Upper lobe of left lung (tissue), 6 donors: ENCODE measurements at regions not wholly inside any gene's neighbourhood (a gene's known extent, or its start where the extent isn't known, plus 50 kb on each side); places are given as distances from the start of the nearest gene placed in this dataset.
"Not testable (repeated sequence)": the region's sequence is repeated elsewhere in the genome, so short reads cannot be mapped to it uniquely, and the experiment has no call there.

Source experiments
- ATAC-seq, 2 donors: fragments of 200-7000 bp; cut with Tn5 transposase; one replicate each; pipeline ENCODE4 v1.9.1; 2022; ENCODE audit warnings: mild to moderate bottlenecking in 2 of 2, moderate library complexity in 2 of 2; ENCODE audit not compliant: low FRiP score in 2 of 2
- DNase-seq, 2 donors: peaks; one replicate each; pipeline ENCODE4 v3.0.0-alpha.2; 2019 to 2020
- H3K27ac ChIP-seq, 4 donors: fragments of 200-600 bp; sonication (generic); one replicate each; pipeline ENCODE4 v1.5.1; 2016 to 2019
- H3K27me3 ChIP-seq, 4 donors: fragments of 200-600 bp; sonication (generic); one replicate each; pipeline ENCODE4 v1.5.1; 2017 to 2019
- H3K36me3 ChIP-seq, 4 donors: fragments of 200-600 bp; sonication (generic); one replicate each; pipeline ENCODE4 v1.5.1; 2016 to 2019
- H3K4me1 ChIP-seq, 4 donors: fragments of 200-600 bp; sonication (generic); one replicate each; pipeline ENCODE4 v1.5.1; 2018 to 2019
- H3K4me3 ChIP-seq, 4 donors: fragments of 200-600 bp; sonication (generic); one replicate each; pipeline ENCODE4 v1.5.1; 2017 to 2019; ENCODE audit warnings: mild to moderate bottlenecking in 2 of 4, moderate library complexity in 1 of 4
- H3K9me3 ChIP-seq, 4 donors: fragments of 200-600 bp; sonication (generic); one replicate each; pipeline ENCODE4 v1.5.1; 2018 to 2019
- EP300 ChIP-seq, 4 donors: sonication (generic); formaldehyde crosslinking; IDR thresholded peaks; one replicate each; pipeline ENCODE4 v1.5.1; 2017; ENCODE audit warnings: antibody characterized with exemption in 4 of 4, control low read depth in 2 of 4
- POLR2A ChIP-seq, 4 donors: fragments of 450-650 bp; IDR thresholded peaks; one replicate each; pipeline ENCODE4 v1.5.1; 2016 to 2017; ENCODE audit warnings: antibody characterized with exemption in 4 of 4, mild to moderate bottlenecking in 2 of 4
- POLR2AphosphoS5 ChIP-seq, 2 donors: sonication (generic); formaldehyde crosslinking; IDR thresholded peaks; one replicate each; pipeline ENCODE4 v1.5.1; 2017; ENCODE audit warnings: antibody characterized with exemption in 2 of 2
- WGBS, 2 donors: methylation state at CpG; one replicate each; pipeline ENCODE4 v1.1.5; 2017 to 2018; 5-methylcytosine and 5-hydroxymethylcytosine counted together
- TF ChIP-seq, protein P1 (sequence below), 6 experiments: fragments of 450-650 bp in 4 of 6; fragments of 200-600 bp in 2 of 6; sonication (generic) in 2 of 6; IDR thresholded peaks; one replicate each; pipeline ENCODE4 v1.5.1; 2016 to 2019; ENCODE audit warnings: antibody characterized with exemption in 6 of 6
- donor health status: DM: no; HTN: no; CAD: no; lungs with moderate emphysema.
- donor health status: DM: no; HTN: yes; CAD: no; lungs with severe emphysema.

DNA sequence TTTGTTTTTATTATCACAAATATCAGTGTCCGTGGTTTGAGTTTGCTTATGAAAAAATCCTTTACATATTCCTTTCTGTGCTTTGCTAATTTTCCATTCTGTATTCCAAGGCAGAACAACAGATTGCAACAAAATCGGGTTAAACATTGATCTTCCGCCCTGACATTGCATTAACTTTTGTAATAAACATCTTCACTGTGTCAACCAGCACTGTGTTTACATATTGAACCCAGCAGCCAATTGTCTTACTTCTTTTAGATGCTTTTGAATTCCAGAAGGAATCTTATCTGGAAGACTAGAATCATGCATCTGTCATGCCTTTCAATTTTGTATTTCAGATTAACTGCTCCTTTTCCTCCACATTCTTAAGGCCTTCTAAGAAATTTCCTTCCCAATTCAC is 147.8 kb upstream of the CXXC4 start:
- no peak overlapping the region for H3K27ac ChIP-seq
- no peaks in the 10 kb centered on the region for H3K9me3 ChIP-seq
- no peaks in the 10 kb centered on the region for H3K36me3 ChIP-seq
- H3K27me3 ChIP-seq = no peaks in the 10 kb centered on the region
- no peak for DNase-seq
- H3K4me3 ChIP-seq = no peak overlapping the region
- TF ChIP-seq EP300 (IDR thresholded peaks at IDR 0.05) (no peak), POLR2A (IDR thresholded peaks at IDR 0.05) (no peak), POLR2AphosphoS5 (IDR thresholded peaks at IDR 0.05) (no peak)
- TF ChIP-seq, protein P1, sequence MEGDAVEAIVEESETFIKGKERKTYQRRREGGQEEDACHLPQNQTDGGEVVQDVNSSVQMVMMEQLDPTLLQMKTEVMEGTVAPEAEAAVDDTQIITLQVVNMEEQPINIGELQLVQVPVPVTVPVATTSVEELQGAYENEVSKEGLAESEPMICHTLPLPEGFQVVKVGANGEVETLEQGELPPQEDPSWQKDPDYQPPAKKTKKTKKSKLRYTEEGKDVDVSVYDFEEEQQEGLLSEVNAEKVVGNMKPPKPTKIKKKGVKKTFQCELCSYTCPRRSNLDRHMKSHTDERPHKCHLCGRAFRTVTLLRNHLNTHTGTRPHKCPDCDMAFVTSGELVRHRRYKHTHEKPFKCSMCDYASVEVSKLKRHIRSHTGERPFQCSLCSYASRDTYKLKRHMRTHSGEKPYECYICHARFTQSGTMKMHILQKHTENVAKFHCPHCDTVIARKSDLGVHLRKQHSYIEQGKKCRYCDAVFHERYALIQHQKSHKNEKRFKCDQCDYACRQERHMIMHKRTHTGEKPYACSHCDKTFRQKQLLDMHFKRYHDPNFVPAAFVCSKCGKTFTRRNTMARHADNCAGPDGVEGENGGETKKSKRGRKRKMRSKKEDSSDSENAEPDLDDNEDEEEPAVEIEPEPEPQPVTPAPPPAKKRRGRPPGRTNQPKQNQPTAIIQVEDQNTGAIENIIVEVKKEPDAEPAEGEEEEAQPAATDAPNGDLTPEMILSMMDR (IDR thresholded peaks at IDR 0.05) = no peak
- ATAC-seq = no peak
- H3K4me1 ChIP-seq = no peaks in the 10 kb centered on the region
- 48 to 53% methylated on average over 3 of the region's 3 CpGs for WGBS, 2 donors

DNA sequence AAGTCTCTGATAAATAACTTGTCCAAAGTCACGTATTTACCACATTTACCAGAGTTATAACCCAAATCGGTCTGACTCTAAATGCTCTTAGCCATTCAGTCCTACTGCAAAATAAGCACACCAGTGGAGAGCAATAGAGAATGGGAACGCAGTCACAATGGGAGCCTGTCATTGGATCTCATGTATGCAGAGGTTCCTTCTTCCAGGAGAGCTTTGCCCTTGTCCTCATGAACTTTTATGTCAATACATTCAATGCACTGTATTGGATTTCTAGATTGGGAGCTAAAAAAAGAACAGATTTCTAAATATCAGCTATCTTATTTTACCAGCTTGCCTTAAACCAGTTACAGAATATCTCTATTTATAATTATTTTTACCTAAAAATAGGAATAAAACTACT is 149.1 kb upstream of the CXXC4 start:
- Histone ChIP-seq H3K9me3 (no peaks in the 10 kb centered on the region), H3K27me3 (no peaks in the 10 kb centered on the region), H3K36me3 (no peaks in the 10 kb centered on the region), H3K4me3 (no peak overlapping the region), H3K27ac (no peak overlapping the region), H3K4me1 (no peaks in the 10 kb centered on the region)
- DNase-seq (no peak), ATAC-seq (no peak)
- no peak for TF ChIP-seq POLR2A (IDR thresholded peaks at IDR 0.05)
- no peak for TF ChIP-seq POLR2AphosphoS5 (IDR thresholded peaks at IDR 0.05)
- TF ChIP-seq, protein P1 (IDR thresholded peaks at IDR 0.05) = no peak
- no peak for TF ChIP-seq EP300 (IDR thresholded peaks at IDR 0.05)
- WGBS, 2 donors = 87 to 94% methylated on average over 3 of the region's 3 CpGs

DNA sequence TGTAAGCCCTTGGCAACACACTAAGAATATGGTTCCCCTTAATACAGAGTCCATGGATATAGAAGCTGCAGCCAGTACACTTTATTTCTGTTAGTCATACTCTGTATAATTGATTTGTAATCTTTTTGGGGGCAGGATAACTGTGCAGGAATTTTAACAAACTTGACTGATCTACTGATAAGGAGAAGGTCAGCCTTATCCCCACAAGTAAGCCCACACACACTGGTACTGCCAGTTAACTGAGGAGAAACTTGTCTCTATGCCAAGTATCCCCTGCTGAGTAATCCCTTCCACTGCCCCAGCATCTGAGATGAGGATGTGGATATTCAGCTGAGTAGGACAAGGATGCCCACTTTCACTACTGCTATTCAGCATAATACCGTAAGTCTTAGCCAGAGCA is 154.9 kb upstream of the CXXC4 start:
- H3K27ac ChIP-seq = no peak overlapping the region
- TF ChIP-seq, protein P1 (IDR thresholded peaks at IDR 0.05) = no peak
- TF ChIP-seq POLR2A (IDR thresholded peaks at IDR 0.05) (no peak), EP300 (IDR thresholded peaks at IDR 0.05) (no peak), POLR2AphosphoS5 (IDR thresholded peaks at IDR 0.05) (no peak)
- H3K4me3 ChIP-seq = no peak overlapping the region
- H3K9me3 ChIP-seq = peaks cover 0 to 6% (median 3%) of the 10 kb centered on the region in 4 donors
- no peaks in the 10 kb centered on the region for H3K36me3 ChIP-seq
- DNase-seq (no peak), ATAC-seq (no peak)
- H3K27me3 ChIP-seq = no peaks in the 10 kb centered on the region
- H3K4me1 ChIP-seq = no peaks in the 10 kb centered on the region
- 97 to 100% methylated on average over 1 of the region's 1 CpG for WGBS, 2 donors

DNA sequence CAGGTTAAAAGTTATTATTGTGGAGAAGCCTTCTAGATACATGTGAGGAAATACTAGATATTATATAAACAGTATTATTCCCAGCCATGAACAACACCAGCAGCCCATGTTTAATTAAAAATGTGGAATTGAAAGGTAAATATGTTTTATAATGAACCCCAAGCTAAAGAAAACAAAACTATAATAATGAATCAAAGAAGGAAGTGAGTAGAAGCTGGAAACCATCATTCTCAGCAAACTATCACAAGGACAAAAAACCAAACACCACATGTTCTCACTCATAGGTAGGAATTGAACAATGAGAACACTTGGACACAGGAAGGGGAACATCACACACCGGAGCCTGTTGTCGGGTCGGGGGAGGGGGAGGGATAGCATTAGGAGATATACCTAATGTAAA is 167.6 kb upstream of the CXXC4 start:
- not testable (repeated sequence) for H3K27me3 ChIP-seq, H3K4me1 ChIP-seq, H3K9me3 ChIP-seq, ATAC-seq, H3K36me3 ChIP-seq, H3K4me3 ChIP-seq, DNase-seq, H3K27ac ChIP-seq
- WGBS, 2 donors = 83 to 84% methylated on average over 3 of the region's 3 CpGs

DNA sequence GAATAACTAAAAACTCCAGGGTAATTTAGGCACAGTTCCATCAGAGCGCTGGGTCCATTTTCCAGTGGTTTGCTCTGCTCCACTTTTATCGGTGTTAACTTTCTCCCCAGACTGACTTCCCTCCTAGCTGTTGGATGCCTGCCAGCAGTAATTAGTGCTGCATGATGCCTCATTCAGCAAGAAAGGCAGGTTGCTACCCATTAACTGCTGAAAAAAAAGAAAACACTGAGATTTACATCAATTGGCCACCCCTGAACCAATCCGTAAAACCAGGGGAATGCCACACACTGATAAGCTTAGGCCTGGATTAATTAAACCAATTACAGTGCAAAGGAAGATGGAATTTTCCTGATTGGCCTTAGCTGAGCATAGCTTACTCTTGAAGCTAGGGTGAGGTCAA is 182.4 kb upstream of the CXXC4 start:
- Histone ChIP-seq H3K27me3 (no peaks in the 10 kb centered on the region), H3K36me3 (no peaks in the 10 kb centered on the region), H3K4me1 (no peaks in the 10 kb centered on the region), H3K9me3 (no peaks in the 10 kb centered on the region), H3K4me3 (no peak overlapping the region), H3K27ac (no peak overlapping the region)
- TF ChIP-seq POLR2AphosphoS5 (IDR thresholded peaks at IDR 0.05) = no peak
- TF ChIP-seq POLR2A (IDR thresholded peaks at IDR 0.05) = no peak
- no peak for TF ChIP-seq EP300 (IDR thresholded peaks at IDR 0.05)
- WGBS, 2 donors = 38 to 47% methylated on average over 3 of the region's 3 CpGs
- ATAC-seq (no peak), DNase-seq (no peak)

DNA sequence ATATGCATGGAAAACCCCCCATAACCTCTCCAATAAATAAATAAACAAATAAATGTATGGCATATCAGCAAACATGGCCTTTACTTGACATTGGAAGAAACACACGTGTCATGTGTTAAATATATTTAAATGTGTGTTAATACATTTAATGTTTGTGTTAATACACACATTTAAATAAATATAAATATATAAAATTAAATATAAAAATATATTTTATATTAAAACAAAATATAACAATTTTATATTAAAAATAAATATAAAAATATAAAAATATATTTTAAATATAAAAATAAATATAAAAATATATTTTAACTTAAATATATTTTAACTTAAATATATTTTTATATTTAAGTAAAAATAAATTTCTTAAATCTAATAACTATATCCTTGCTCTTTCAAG is 187.6 kb upstream of the CXXC4 start:
- H3K27me3 ChIP-seq = no peaks in the 10 kb centered on the region
- DNase-seq (no peak), ATAC-seq (no peak)
- peaks cover 0 to 11% (median 6%) of the 10 kb centered on the region in 4 donors for H3K9me3 ChIP-seq
- no peak overlapping the region for H3K27ac ChIP-seq
- H3K36me3 ChIP-seq = no peaks in the 10 kb centered on the region
- WGBS, 2 donors = 79 to 89% methylated on average over 1 of the region's 1 CpG
- no peak for TF ChIP-seq POLR2AphosphoS5 (IDR thresholded peaks at IDR 0.05)
- no peak for TF ChIP-seq EP300 (IDR thresholded peaks at IDR 0.05)
- no peaks in the 10 kb centered on the region for H3K4me1 ChIP-seq
- no peak overlapping the region for H3K4me3 ChIP-seq
